ENCODE measurements at regions not wholly inside any gene's neighbourhood (a gene's known extent, or its start where the extent isn't known, plus 50 kb on each side); places are given as distances from the start of the nearest gene placed in this dataset.
"Not testable (repeated sequence)": the region's sequence is repeated elsewhere in the genome, so short reads cannot be mapped to it uniquely, and the experiment has no call there.

DNA sequence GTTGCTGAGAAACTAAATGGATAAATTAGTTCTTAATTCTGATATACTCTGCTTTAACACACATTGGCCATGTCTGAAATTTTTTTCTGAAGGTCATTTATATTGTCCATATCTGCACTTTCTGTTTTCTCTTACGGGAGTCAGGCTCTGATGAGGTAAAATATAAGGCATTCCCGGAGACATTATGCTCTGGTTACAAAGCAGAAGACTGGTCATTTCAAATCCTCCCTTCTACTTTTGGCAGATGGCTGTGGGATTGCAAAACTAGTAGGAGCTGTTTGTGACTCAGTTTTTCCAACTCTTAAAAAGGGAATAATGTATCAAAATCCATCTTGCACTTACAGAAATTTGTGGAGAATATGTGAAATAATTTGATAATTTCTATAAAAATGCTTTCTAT, 92.2 kb upstream of the CPHXL start:
- Mint-ChIP-seq H3K27me3 (peaks cover 13 to 15% of the 10 kb centered on the region in 2 donors), H3K36me3 (no peaks in the 10 kb centered on the region), H3K4me3 (no peak overlapping the region), H3K27ac (no peak overlapping the region), H3K9me3 (peaks cover 0 to 3% (median 0%) of the 10 kb centered on the region in 8 donors), H3K4me1 (no peaks in the 10 kb centered on the region)
- POLR2A ChIA-PET (ENCODE audit: partially characterized antibody): no interaction called here
- intact Hi-C loops (cut with micrococcal nuclease): no loop called here
- CTCF ChIA-PET (ENCODE audit: partially characterized antibody): no interaction called here
- Histone ChIP-seq H3K4me3 (ENCODE audit: low read length in 2 of 2) (no peak overlapping the region), H3K9me3 (ENCODE audit: control insufficient read depth in 1 of 2, low read length in 2 of 2) (no peaks in the 10 kb centered on the region), H3K36me3 (ENCODE audit: insufficient read depth, low read length) (no peaks in the 10 kb centered on the region), H3K4me1 (ENCODE audit: insufficient read depth, low read length) (no peaks in the 10 kb centered on the region), H3K27ac (ENCODE audit: low read depth, low read length) (no peak overlapping the region), H3K27me3 (ENCODE audit: insufficient read depth, low read length) (peaks cover 3% of the 10 kb centered on the region)
- DNase-seq: no peak

DNA sequence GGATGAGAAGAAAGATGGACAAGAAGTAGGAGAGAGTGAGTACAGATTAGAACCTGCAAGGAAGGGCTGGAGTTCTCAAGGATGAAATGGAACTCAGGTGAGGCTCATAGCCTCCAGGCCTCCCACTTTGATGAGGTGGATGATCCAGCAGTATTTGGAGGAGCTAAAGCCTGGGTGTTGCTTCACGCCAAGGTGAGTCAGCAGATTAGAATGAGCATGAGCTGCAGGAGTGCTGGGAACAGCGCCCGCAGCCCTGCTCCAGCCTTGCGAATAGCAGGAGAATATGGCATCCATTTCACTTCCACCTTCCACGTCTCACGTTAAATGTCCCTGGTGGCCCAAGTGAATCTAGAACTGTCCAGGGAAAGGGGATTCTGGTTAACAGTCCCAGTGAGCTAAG, 94.4 kb upstream of the CPHXL start:
- ChIA-PET POLR2A (ENCODE audit: partially characterized antibody) (no interaction called here), CTCF (ENCODE audit: partially characterized antibody) (no interaction called here)
- Histone ChIP-seq H3K27me3 (ENCODE audit: insufficient read depth, low read length) (no peaks in the 10 kb centered on the region), H3K9me3 (ENCODE audit: control insufficient read depth in 1 of 2, low read length in 2 of 2) (no peaks in the 10 kb centered on the region), H3K4me3 (ENCODE audit: low read length in 2 of 2) (no peak overlapping the region), H3K4me1 (ENCODE audit: insufficient read depth, low read length) (no peaks in the 10 kb centered on the region), H3K27ac (ENCODE audit: low read depth, low read length) (no peak overlapping the region), H3K36me3 (ENCODE audit: insufficient read depth, low read length) (no peaks in the 10 kb centered on the region)
- no peak overlapping the region for H3K4me3 Mint-ChIP-seq
- H3K36me3 Mint-ChIP-seq: no peaks in the 10 kb centered on the region
- no peaks in the 10 kb centered on the region for H3K4me1 Mint-ChIP-seq
- no peak for DNase-seq
- no peak overlapping the region for H3K27ac Mint-ChIP-seq
- H3K9me3 Mint-ChIP-seq: peaks cover 0 to 3% (median under 1%) of the 10 kb centered on the region in 8 donors
- H3K27me3 Mint-ChIP-seq: peaks cover 8 to 11% of the 10 kb centered on the region in 2 donors
- intact Hi-C loops (cut with micrococcal nuclease): no loop called here

DNA sequence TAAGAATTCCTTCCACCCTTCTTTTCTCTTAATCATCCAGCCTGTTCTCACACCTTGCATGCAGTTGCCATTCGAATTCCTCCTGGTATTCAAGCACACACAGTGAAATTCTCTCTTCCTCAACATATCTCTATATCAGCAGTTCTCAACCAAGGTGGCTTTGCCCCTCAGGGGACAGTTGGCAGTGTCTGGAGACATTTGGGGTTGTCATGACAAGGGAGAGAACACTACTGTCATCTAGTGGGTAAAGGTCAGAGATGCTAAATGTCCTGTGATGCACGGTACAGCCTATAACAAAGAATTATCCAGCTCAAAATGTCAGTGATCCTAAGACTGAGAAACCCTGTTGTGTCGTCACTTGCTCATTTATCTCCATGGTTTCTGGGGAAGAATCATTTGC, 94.8 kb upstream of the CPHXL start:
- ChIA-PET CTCF (ENCODE audit: partially characterized antibody) (no interaction called here), POLR2A (ENCODE audit: partially characterized antibody) (no interaction called here)
- Mint-ChIP-seq H3K4me3 (no peak overlapping the region), H3K27ac (no peak overlapping the region), H3K9me3 (peaks cover 0 to 5% (median 3%) of the 10 kb centered on the region in 8 donors), H3K36me3 (no peaks in the 10 kb centered on the region), H3K4me1 (no peaks in the 10 kb centered on the region), H3K27me3 (peaks cover 8 to 11% of the 10 kb centered on the region in 2 donors)
- H3K9me3 ChIP-seq (ENCODE audit: control insufficient read depth in 1 of 2, low read length in 2 of 2): no peaks in the 10 kb centered on the region
- intact Hi-C loops (cut with micrococcal nuclease): no loop called here
- H3K4me3 ChIP-seq (ENCODE audit: low read length in 2 of 2): no peak overlapping the region
- H3K27me3 ChIP-seq (ENCODE audit: insufficient read depth, low read length): no peaks in the 10 kb centered on the region
- H3K27ac ChIP-seq (ENCODE audit: low read depth, low read length): no peak overlapping the region
- no peak for DNase-seq
- H3K36me3 ChIP-seq (ENCODE audit: insufficient read depth, low read length): no peaks in the 10 kb centered on the region
- H3K4me1 ChIP-seq (ENCODE audit: insufficient read depth, low read length): no peaks in the 10 kb centered on the region

DNA sequence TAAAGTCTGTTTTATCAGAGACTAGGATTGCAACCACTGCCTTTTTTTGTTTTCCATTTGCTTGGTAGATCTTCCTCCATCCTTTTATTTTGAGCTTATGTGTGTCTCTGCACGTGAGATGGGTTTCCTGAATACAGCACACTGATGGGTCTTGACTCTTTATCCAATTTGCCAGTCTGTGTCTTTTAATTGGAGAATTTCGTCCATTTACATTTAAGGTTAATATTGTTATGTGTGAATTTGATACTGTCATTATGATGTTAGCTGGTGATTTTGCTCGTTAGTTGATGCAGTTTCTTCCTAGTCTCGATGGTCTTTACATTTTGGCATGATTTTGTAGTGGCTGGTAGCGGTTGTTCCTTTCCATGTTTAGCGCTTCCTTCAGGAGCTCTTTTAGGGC, 99.5 kb upstream of the CPHXL start:
- H3K27me3 ChIP-seq (ENCODE audit: insufficient read depth, low read length); H3K27ac ChIP-seq (ENCODE audit: low read depth, low read length); POLR2A ChIA-PET (ENCODE audit: partially characterized antibody); H3K27ac Mint-ChIP-seq; H3K4me3 Mint-ChIP-seq; H3K9me3 ChIP-seq (ENCODE audit: control insufficient read depth in 1 of 2, low read length in 2 of 2); H3K4me1 ChIP-seq (ENCODE audit: insufficient read depth, low read length); H3K27me3 Mint-ChIP-seq; H3K4me1 Mint-ChIP-seq; CTCF ChIA-PET (ENCODE audit: partially characterized antibody); H3K36me3 Mint-ChIP-seq; H3K4me3 ChIP-seq (ENCODE audit: low read length in 2 of 2); DNase-seq; intact Hi-C loops (cut with micrococcal nuclease); H3K36me3 ChIP-seq (ENCODE audit: insufficient read depth, low read length): not testable (repeated sequence)
- peaks cover 0 to 31% (median 22%) of the 10 kb centered on the region in 8 donors for H3K9me3 Mint-ChIP-seq

DNA sequence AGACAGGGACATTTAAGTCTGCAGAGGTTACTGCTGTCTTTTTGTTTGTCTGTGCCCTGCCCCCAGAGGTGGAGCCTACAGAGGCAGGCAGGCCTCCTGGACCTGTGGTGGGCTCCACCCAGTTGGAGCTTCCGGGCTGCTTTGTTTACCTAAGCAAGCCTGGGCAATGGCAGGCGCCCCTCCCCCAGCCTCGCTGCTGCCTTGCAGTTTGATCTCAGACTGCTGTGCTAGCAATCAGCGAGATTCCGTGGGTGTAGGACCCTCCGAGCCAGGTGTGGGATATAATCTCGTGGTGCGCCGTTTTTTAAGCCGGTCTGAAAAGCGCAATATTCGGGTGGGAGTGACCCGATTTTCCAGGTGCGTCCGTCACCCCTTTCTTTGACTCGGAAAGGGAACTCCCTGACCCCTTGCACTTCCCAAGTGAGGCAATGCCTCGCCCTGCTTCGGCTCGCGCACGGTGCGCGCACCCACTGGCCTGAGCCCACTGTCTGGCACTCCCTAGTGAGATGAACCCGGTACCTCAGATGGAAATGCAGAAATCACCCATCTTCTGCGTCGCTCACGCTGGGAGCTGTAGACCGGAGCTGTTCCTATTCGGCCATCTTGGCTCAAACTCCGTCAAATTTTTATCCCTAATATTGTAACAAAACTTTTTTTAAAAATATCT, 101.2 kb upstream of the CPHXL start:
- H3K27me3 Mint-ChIP-seq; H3K4me1 Mint-ChIP-seq; H3K27ac ChIP-seq (ENCODE audit: low read depth, low read length); DNase-seq; H3K36me3 ChIP-seq (ENCODE audit: insufficient read depth, low read length); H3K36me3 Mint-ChIP-seq; H3K4me1 ChIP-seq (ENCODE audit: insufficient read depth, low read length); H3K4me3 ChIP-seq (ENCODE audit: low read length in 2 of 2); H3K4me3 Mint-ChIP-seq; CTCF ChIA-PET (ENCODE audit: partially characterized antibody); H3K9me3 ChIP-seq (ENCODE audit: control insufficient read depth in 1 of 2, low read length in 2 of 2); H3K27ac Mint-ChIP-seq; intact Hi-C loops (cut with micrococcal nuclease); POLR2A ChIA-PET (ENCODE audit: partially characterized antibody); H3K27me3 ChIP-seq (ENCODE audit: insufficient read depth, low read length): not testable (repeated sequence)
- peaks cover 0 to 40% (median 28%) of the 10 kb centered on the region in 8 donors for H3K9me3 Mint-ChIP-seq

DNA sequence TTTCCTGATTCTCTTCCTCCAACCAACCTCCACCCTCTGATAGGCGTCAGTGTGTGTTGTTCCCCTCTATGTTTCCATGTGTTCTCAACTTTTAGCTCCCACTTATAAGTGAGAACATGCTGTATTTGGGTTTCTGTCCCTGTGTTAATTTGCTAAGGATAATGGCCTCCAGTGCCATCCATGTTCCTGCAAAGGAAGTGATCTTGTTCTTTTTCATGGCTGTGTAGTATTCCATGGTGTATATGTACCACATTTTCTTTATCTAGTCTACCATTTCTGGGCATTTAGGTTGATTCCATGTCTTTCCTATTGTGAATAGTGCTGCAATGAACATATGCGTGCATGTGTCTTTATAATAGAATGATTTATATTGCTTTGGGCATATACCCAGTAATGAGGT, 107.1 kb upstream of the CPHXL start:
- Mint-ChIP-seq H3K9me3 (peaks cover 5 to 60% (median 39%) of the 10 kb centered on the region in 8 donors), H3K27me3 (peaks cover 20 to 23% of the 10 kb centered on the region in 2 donors)
- H3K4me3 ChIP-seq (ENCODE audit: low read length in 2 of 2); H3K27ac ChIP-seq (ENCODE audit: low read depth, low read length); DNase-seq; H3K9me3 ChIP-seq (ENCODE audit: control insufficient read depth in 1 of 2, low read length in 2 of 2); H3K36me3 Mint-ChIP-seq; H3K27ac Mint-ChIP-seq; CTCF ChIA-PET (ENCODE audit: partially characterized antibody); intact Hi-C loops (cut with micrococcal nuclease); H3K4me3 Mint-ChIP-seq; H3K36me3 ChIP-seq (ENCODE audit: insufficient read depth, low read length); H3K4me1 Mint-ChIP-seq; POLR2A ChIA-PET (ENCODE audit: partially characterized antibody); H3K27me3 ChIP-seq (ENCODE audit: insufficient read depth, low read length); H3K4me1 ChIP-seq (ENCODE audit: insufficient read depth, low read length): not testable (repeated sequence)

DNA sequence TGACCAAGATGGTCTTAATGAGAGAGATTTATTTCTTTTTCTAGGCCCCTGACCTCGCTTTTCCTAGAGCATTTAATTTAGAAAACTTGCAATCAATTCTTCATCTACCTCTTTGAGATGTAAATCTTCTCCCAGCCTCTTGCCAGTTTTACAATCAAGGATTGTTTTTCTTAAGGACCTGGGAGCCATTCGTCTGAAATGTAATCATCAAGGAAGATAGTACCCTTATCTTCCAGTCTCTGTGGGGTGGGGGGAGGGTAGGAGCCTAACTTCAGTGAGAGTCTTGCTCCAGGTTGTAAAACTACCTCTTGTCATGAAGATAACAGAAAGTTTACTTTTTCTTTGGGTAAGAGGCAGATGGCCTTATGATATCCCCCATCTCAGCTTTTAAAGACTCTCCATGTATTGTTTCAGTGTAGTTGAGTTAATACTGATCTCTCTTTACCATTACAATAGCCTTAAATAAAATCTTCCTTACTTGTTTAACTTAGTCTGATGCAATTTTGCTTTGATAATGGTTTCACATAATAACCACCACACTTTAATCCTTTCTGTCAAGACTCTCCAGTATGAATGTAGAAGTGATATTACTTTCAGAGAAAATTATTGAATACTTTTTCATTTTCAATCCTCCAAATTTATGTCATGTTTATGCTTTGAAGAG, 110.2 kb upstream of the CPHXL start:
- no peak overlapping the region for H3K27ac Mint-ChIP-seq
- POLR2A ChIA-PET (ENCODE audit: partially characterized antibody): no interaction called here
- Histone ChIP-seq H3K4me1 (ENCODE audit: insufficient read depth, low read length) (no peaks in the 10 kb centered on the region), H3K9me3 (ENCODE audit: control insufficient read depth in 1 of 2, low read length in 2 of 2) (no peaks in the 10 kb centered on the region), H3K36me3 (ENCODE audit: insufficient read depth, low read length) (no peaks in the 10 kb centered on the region), H3K27me3 (ENCODE audit: insufficient read depth, low read length) (no peaks in the 10 kb centered on the region), H3K27ac (ENCODE audit: low read depth, low read length) (no peak overlapping the region), H3K4me3 (ENCODE audit: low read length in 2 of 2) (no peak overlapping the region)
- H3K4me3 Mint-ChIP-seq: no peak overlapping the region
- peaks cover 0 to 35% (median 23%) of the 10 kb centered on the region in 8 donors for H3K9me3 Mint-ChIP-seq
- CTCF ChIA-PET (ENCODE audit: partially characterized antibody): no interaction called here
- DNase-seq: no peak
- intact Hi-C loops (cut with micrococcal nuclease): no loop called here
- no peaks in the 10 kb centered on the region for H3K36me3 Mint-ChIP-seq
- H3K27me3 Mint-ChIP-seq: peaks cover 19 to 24% of the 10 kb centered on the region in 2 donors
- H3K4me1 Mint-ChIP-seq: no peaks in the 10 kb centered on the region
